Fibroblast of mammary gland (primary cell): ENCODE measurements at regions not wholly inside any gene's neighbourhood (a gene's known extent, or its start where the extent isn't known, plus 50 kb on each side); places are given as distances from the start of the nearest gene placed in this dataset.

Source experiments
- DNase-seq: peaks from one replicate; pipeline ENCODE4 v3.0.0-alpha.2; 2010; ENCODE audit warnings: low read depth
- H3K4me3 ChIP-seq: 2 replicates; pipeline ENCODE4 v1.5.1; 2011; ENCODE audit warnings: low read depth, mild to moderate bottlenecking, low read length, moderate library complexity; ENCODE audit not compliant: control insufficient read depth
- TF ChIP-seq, protein P1 (sequence below): conservative IDR thresholded peaks from 2 replicates; pipeline ENCODE4 v1.5.1; 2011; ENCODE audit warnings: low read depth, low read length, inconsistent platforms; ENCODE audit not compliant: control insufficient read depth, insufficient read depth

DNA sequence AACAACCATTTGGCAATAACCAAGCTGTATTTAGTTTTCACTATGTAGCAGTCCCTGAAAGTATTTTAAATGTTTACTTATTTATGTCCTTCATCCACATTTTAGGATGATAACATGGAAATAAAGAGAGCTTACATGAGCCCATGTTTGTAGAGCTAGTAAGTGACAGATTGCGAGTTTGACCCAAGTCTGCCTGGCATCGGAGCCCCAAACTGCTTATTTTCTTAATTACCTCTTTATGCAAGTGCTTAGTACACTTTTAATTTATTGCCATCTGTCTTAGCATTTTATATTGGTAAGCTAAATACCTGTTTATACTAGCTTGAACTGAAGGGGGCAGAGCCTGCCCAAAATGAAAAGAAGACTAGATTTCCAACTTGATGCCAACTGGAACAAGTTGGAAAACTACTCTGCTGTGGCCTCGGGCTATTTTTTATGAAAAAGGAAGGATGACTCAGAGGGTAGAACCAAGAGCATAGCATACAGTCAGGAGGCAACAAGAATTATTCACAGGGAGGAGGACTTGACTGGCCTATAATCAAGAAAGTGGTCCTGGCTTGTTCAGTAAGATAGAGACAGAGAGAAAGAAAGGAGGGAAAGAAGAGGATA is 150.2 kb downstream of the NDFIP2 start:
- DNase-seq = peak; percentile 73
- TF ChIP-seq, protein P1, sequence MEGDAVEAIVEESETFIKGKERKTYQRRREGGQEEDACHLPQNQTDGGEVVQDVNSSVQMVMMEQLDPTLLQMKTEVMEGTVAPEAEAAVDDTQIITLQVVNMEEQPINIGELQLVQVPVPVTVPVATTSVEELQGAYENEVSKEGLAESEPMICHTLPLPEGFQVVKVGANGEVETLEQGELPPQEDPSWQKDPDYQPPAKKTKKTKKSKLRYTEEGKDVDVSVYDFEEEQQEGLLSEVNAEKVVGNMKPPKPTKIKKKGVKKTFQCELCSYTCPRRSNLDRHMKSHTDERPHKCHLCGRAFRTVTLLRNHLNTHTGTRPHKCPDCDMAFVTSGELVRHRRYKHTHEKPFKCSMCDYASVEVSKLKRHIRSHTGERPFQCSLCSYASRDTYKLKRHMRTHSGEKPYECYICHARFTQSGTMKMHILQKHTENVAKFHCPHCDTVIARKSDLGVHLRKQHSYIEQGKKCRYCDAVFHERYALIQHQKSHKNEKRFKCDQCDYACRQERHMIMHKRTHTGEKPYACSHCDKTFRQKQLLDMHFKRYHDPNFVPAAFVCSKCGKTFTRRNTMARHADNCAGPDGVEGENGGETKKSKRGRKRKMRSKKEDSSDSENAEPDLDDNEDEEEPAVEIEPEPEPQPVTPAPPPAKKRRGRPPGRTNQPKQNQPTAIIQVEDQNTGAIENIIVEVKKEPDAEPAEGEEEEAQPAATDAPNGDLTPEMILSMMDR = peak; percentile 24
- H3K4me3 ChIP-seq = no peak overlapping the region

GRCh38 chr13:79628463-79628862 is 147.5 kb downstream of the NDFIP2 start:
- H3K4me3 ChIP-seq = no peak overlapping the region
- DNase-seq = no peak
- TF ChIP-seq, protein P1 = no peak

- TF ChIP-seq, protein P1 = no peak
- no peak for DNase-seq
- H3K4me3 ChIP-seq = no peak overlapping the region
These were observed 146.0 kb downstream of the NDFIP2 start for GRCh38 chr13:79626924-79627323.

- TF ChIP-seq, protein P1 = no peak
- no peak for DNase-seq
- H3K4me3 ChIP-seq = no peak overlapping the region
These were observed 144.6 kb downstream of the NDFIP2 start for GRCh38 chr13:79625517-79625916.

- TF ChIP-seq, protein P1 = no peak
- DNase-seq = no peak
- H3K4me3 ChIP-seq = no peak overlapping the region
These were observed 140.9 kb downstream of the NDFIP2 start for GRCh38 chr13:79621902-79622301.

- no peak overlapping the region for H3K4me3 ChIP-seq
- DNase-seq = no peak
- TF ChIP-seq, protein P1 = no peak
These were observed 140.5 kb downstream of the NDFIP2 start for GRCh38 chr13:79621449-79621848.
